CD4-positive, alpha-beta memory T cell (primary cell): ENCODE measurements at regions not wholly inside any gene's neighbourhood (a gene's known extent, or its start where the extent isn't known, plus 50 kb on each side); places are given as distances from the start of the nearest gene placed in this dataset.

Experiments used
- CTCF ChIA-PET: fragments of 350-600 bp; sonication (Branson Sonifier 250); formaldehyde crosslinking; loops from one replicate; lab custom pipeline; 2021; ENCODE audit warnings: inconsistent platforms; ENCODE audit not compliant: partially characterized antibody; lab: Charles Lee
- POLR2A ChIA-PET: fragments of 350-600 bp; sonication (Branson Sonifier 250); formaldehyde crosslinking; loops from one replicate; lab custom pipeline; 2021; ENCODE audit not compliant: partially characterized antibody; lab: Charles Lee
- DNase-seq, 5 donors: peaks; one replicate each; pipeline versions ENCODE4 v3.0.0 to v3.0.0-alpha.2; 2020 to 2022; ENCODE audit warnings: mixed read lengths in 1 of 5
- H3K27ac ChIP-seq: one replicate; pipeline ENCODE4 v1.7.0; 2013; ENCODE audit warnings: low read depth, low read length
- H3K27me3 ChIP-seq: 2 replicates; pipeline ENCODE4 v1.7.0; 2013; ENCODE audit warnings: mild to moderate bottlenecking, low read length, moderate library complexity; ENCODE audit not compliant: insufficient read depth
- H3K36me3 ChIP-seq: 2 replicates; pipeline ENCODE4 v1.7.0; 2013; ENCODE audit warnings: mild to moderate bottlenecking, low read length, moderate library complexity; ENCODE audit not compliant: insufficient read depth
- H3K4me1 ChIP-seq: 2 replicates; pipeline ENCODE4 v1.7.0; 2013; ENCODE audit warnings: mild to moderate bottlenecking, low read length, moderate library complexity; ENCODE audit not compliant: insufficient read depth
- H3K4me3 ChIP-seq, 2 donors: one replicate each; pipeline ENCODE4 v1.7.0; 2013; ENCODE audit warnings: low read length in 2 of 2, mild to moderate bottlenecking in 1 of 2
- H3K9me3 ChIP-seq, 2 donors: one replicate each; pipeline ENCODE4 v1.7.0; 2013; ENCODE audit warnings: low read length in 2 of 2, control low read depth in 1 of 2; ENCODE audit not compliant: control insufficient read depth in 1 of 2
- H3K27ac Mint-ChIP-seq, 7 donors: one replicate each; pipeline ENCODE4 v1.8.0; 2020 to 2021; ENCODE audit warnings: mixed read lengths in 7 of 7, mild to moderate bottlenecking in 6 of 7, inconsistent platforms in 3 of 7, moderate library complexity in 3 of 7
- H3K27me3 Mint-ChIP-seq, 2 donors: one replicate each; pipeline ENCODE4 v1.8.0; 2020 to 2021; ENCODE audit warnings: mixed read lengths in 2 of 2
- H3K36me3 Mint-ChIP-seq, 2 donors: one replicate each; pipeline ENCODE4 v1.8.0; 2020 to 2021; ENCODE audit warnings: mixed read lengths in 2 of 2, inconsistent platforms in 1 of 2, mild to moderate bottlenecking in 1 of 2
- H3K4me1 Mint-ChIP-seq, 4 donors: one replicate each; pipeline ENCODE4 v1.8.0; 2020 to 2021; ENCODE audit warnings: mixed read lengths in 4 of 4, mild to moderate bottlenecking in 1 of 4
- H3K4me3 Mint-ChIP-seq, 8 donors: one replicate each; pipeline ENCODE4 v1.8.0; 2020 to 2021; ENCODE audit warnings: mixed read lengths in 8 of 8, mild to moderate bottlenecking in 7 of 8, moderate library complexity in 6 of 8, inconsistent platforms in 3 of 8
- H3K9me3 Mint-ChIP-seq, 8 donors: one replicate each; pipeline ENCODE4 v1.8.0; 2020 to 2021; ENCODE audit warnings: mixed read lengths in 8 of 8, mild to moderate bottlenecking in 5 of 8, inconsistent platforms in 3 of 8, moderate library complexity in 1 of 8
- intact Hi-C: fragments of 100-400 bp; cut with micrococcal nuclease; formaldehyde crosslinking; loops from one replicate; pipeline ENCODE4 v1.15.1; 2023

DNA sequence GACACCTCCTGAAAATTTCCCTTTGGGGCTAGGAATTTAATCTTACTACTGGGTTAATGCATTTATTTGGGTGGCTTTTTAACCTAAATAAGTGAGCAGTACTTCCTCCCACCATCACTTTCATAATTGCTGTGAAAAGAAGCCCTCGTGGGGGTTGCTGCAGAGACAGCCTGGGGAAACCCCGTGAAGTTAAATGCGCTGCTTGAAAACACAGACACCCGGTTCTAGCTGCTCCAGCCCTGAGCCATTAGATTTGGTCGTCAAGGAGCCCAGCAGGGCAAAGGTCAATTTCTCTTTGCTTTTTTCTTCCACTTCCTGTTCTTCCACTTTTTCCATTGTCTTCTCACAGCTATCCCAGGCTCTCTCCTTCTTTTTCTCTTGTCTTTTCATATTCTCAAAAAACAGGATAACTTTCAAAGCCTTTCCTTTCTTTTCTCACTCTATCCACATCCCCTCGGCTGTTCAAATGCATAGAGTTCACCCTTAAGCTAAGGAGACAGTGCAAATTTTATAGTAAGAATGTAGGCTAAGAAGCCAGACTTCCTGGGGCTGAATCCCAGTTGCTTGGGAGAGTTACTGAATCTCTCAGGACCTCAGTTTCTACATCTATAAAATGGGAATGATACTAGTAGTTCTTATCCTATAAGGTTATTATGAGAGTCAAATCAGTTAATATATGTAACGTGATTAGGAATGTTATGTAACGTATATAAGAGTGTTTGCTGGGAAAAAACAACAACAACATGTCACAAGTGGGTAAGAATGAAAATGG is 91.5 kb upstream of the ZNF827 start:
- Histone ChIP-seq H3K4me3 (no peak overlapping the region), H3K27ac (no peak overlapping the region), H3K4me1 (no peaks in the 10 kb centered on the region), H3K36me3 (no peaks in the 10 kb centered on the region), H3K27me3 (no peaks in the 10 kb centered on the region), H3K9me3 (no peaks in the 10 kb centered on the region)
- Mint-ChIP-seq H3K4me3 (no peak overlapping the region), H3K4me1 (peaks cover 0 to 5% (median 0%) of the 10 kb centered on the region in 4 donors), H3K9me3 (peaks cover 0 to 5% (median 0%) of the 10 kb centered on the region in 8 donors), H3K27me3 (peaks cover 7 to 13% of the 10 kb centered on the region in 2 donors), H3K36me3 (no peaks in the 10 kb centered on the region), H3K27ac (no peak overlapping the region)
- no peak for DNase-seq
- CTCF ChIA-PET, result no interaction called here
- POLR2A ChIA-PET, result no interaction called here
- intact Hi-C loops, result no loop called here

GRCh38 chr4:146029147-146029546 is 90.5 kb upstream of the ZNF827 start:
- no peaks in the 10 kb centered on the region for H3K9me3 ChIP-seq
- peaks cover 0 to 5% (median 0%) of the 10 kb centered on the region in 4 donors for H3K4me1 Mint-ChIP-seq
- no peak overlapping the region for H3K27ac Mint-ChIP-seq
- no peaks in the 10 kb centered on the region for H3K27me3 ChIP-seq
- intact Hi-C loops, result no loop called here
- no peaks in the 10 kb centered on the region for H3K4me1 ChIP-seq
- H3K36me3 ChIP-seq, result no peaks in the 10 kb centered on the region
- no peak overlapping the region for H3K4me3 ChIP-seq
- no peak overlapping the region for H3K4me3 Mint-ChIP-seq
- peaks cover 12 to 15% of the 10 kb centered on the region in 2 donors for H3K27me3 Mint-ChIP-seq
- POLR2A ChIA-PET, result no interaction called here
- no peak overlapping the region for H3K27ac ChIP-seq
- DNase-seq, result no peak
- peaks cover 0 to 5% (median 0%) of the 10 kb centered on the region in 8 donors for H3K9me3 Mint-ChIP-seq
- CTCF ChIA-PET, result no interaction called here
- no peaks in the 10 kb centered on the region for H3K36me3 Mint-ChIP-seq

GRCh38 chr4:146027761-146028160 is 89.1 kb upstream of the ZNF827 start:
- H3K27me3 Mint-ChIP-seq, result peaks cover 12 to 14% of the 10 kb centered on the region in 2 donors
- no peak for DNase-seq
- POLR2A ChIA-PET, result no interaction called here
- H3K36me3 ChIP-seq, result no peaks in the 10 kb centered on the region
- no peaks in the 10 kb centered on the region for H3K4me1 ChIP-seq
- no peak overlapping the region for H3K27ac Mint-ChIP-seq
- intact Hi-C loops, result no loop called here
- CTCF ChIA-PET, result no interaction called here
- no peaks in the 10 kb centered on the region for H3K9me3 ChIP-seq
- H3K27me3 ChIP-seq, result no peaks in the 10 kb centered on the region
- no peak overlapping the region for H3K4me3 Mint-ChIP-seq
- H3K4me1 Mint-ChIP-seq, result peaks cover 0 to 5% (median 0%) of the 10 kb centered on the region in 4 donors
- H3K36me3 Mint-ChIP-seq, result no peaks in the 10 kb centered on the region
- no peak overlapping the region for H3K4me3 ChIP-seq
- H3K9me3 Mint-ChIP-seq, result peaks cover 0 to 2% (median 0%) of the 10 kb centered on the region in 8 donors
- no peak overlapping the region for H3K27ac ChIP-seq

- ChIA-PET POLR2A (no interaction called here), CTCF (no interaction called here)
- intact Hi-C loops, result no loop called here
- H3K4me1 ChIP-seq, result no peaks in the 10 kb centered on the region
- H3K9me3 Mint-ChIP-seq, result peaks cover 0 to 7% (median 0%) of the 10 kb centered on the region in 8 donors
- no peak for DNase-seq
- H3K4me3 ChIP-seq, result no peak overlapping the region
- H3K27me3 ChIP-seq, result no peaks in the 10 kb centered on the region
- H3K4me3 Mint-ChIP-seq, result no peak overlapping the region
- peaks cover 14 to 15% of the 10 kb centered on the region in 2 donors for H3K27me3 Mint-ChIP-seq
- no peak overlapping the region for H3K27ac Mint-ChIP-seq
- no peaks in the 10 kb centered on the region for H3K36me3 Mint-ChIP-seq
- no peaks in the 10 kb centered on the region for H3K36me3 ChIP-seq
- no peak overlapping the region for H3K27ac ChIP-seq
- H3K4me1 Mint-ChIP-seq, result no peaks in the 10 kb centered on the region
- no peaks in the 10 kb centered on the region for H3K9me3 ChIP-seq
These were observed 84.8 kb upstream of the ZNF827 start for GRCh38 chr4:146023334-146023967.

DNA sequence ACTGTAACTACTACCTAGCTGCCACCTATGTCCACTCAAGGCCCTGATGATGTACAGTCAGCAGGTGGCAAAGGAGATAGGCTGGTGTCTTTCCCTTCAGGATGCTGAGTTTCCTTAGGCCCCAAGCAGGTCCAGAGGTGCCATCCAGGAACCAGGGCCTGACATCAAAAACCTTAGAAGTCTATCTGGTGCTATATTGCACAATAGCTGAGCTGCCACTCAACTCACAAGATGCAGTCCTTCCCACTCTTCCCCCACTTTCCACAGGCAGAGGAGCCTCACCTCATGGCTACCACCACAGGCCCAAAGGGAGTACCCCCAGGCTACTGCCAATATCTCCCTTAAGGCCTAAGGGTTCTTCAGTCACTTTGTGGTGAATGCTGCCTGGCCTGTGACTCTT is 83.9 kb upstream of the ZNF827 start:
- Histone ChIP-seq H3K27ac (no peak overlapping the region), H3K36me3 (no peaks in the 10 kb centered on the region), H3K4me1 (no peaks in the 10 kb centered on the region), H3K4me3 (no peak overlapping the region), H3K9me3 (no peaks in the 10 kb centered on the region), H3K27me3 (no peaks in the 10 kb centered on the region)
- ChIA-PET POLR2A (no interaction called here), CTCF (no interaction called here)
- Mint-ChIP-seq H3K9me3 (peaks cover 0 to 7% (median 0%) of the 10 kb centered on the region in 8 donors), H3K36me3 (no peaks in the 10 kb centered on the region), H3K4me3 (no peak overlapping the region), H3K27ac (no peak overlapping the region), H3K4me1 (no peaks in the 10 kb centered on the region), H3K27me3 (peaks cover 14 to 15% of the 10 kb centered on the region in 2 donors)
- DNase-seq, result no peak
- intact Hi-C loops, result no loop called here

DNA sequence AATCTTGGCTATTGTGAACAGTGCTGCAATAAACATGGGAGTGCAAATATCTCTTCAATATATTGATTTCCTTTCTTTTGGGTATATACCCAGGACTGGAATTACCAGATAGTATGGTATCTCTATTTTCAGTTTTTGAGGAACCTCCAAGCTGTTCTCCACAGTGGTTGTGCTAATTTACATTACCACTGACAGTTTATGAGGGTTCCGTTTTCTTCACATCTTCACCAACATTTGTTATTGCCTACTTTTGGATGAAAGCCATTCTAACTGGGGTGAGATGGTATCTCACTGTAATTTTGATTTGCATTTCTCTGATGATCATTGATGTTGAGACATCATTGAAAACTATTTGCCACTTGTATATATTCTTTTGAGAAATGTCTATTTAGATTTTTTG is 79.6 kb upstream of the ZNF827 start:
- intact Hi-C loops, result no loop called here
- no peaks in the 10 kb centered on the region for H3K36me3 ChIP-seq
- H3K4me3 ChIP-seq, result no peak overlapping the region
- Mint-ChIP-seq H3K9me3 (peaks cover 0 to 7% (median 0%) of the 10 kb centered on the region in 8 donors), H3K27me3 (peaks cover 4 to 5% of the 10 kb centered on the region in 2 donors), H3K27ac (no peak overlapping the region), H3K4me3 (no peak overlapping the region), H3K36me3 (no peaks in the 10 kb centered on the region), H3K4me1 (no peaks in the 10 kb centered on the region)
- H3K27me3 ChIP-seq, result no peaks in the 10 kb centered on the region
- ChIA-PET POLR2A (no interaction called here), CTCF (no interaction called here)
- H3K4me1 ChIP-seq, result no peaks in the 10 kb centered on the region
- no peak overlapping the region for H3K27ac ChIP-seq
- no peaks in the 10 kb centered on the region for H3K9me3 ChIP-seq
- DNase-seq, result no peak

DNA sequence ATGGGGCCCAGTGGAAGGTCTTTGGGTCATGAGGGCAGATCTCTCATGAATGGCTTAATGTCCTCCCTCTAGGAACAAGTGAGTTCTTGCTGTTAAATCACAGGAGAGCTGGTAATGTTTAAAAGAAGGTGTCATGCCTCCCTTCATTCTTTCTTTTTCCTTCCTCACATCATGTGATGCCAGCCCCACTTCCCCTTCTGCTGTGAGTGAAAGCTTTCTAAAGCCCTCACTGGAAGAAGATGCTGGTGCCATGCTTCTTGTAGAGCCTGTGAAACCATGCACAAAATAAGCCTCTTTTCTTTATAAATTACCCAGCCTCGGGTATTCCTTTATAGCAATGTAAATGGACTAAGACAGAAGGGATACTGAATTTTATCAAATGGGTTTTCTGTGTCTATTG is 66.1 kb upstream of the ZNF827 start:
- H3K4me3 ChIP-seq, result no peak overlapping the region
- H3K4me1 ChIP-seq, result no peaks in the 10 kb centered on the region
- intact Hi-C loops, result no loop called here
- Mint-ChIP-seq H3K36me3 (peaks cover 0 to 6% of the 10 kb centered on the region in 2 donors), H3K4me1 (no peaks in the 10 kb centered on the region), H3K9me3 (peaks cover 0 to 19% (median 15%) of the 10 kb centered on the region in 8 donors), H3K4me3 (no peak overlapping the region), H3K27me3 (peaks cover 2 to 19% of the 10 kb centered on the region in 2 donors), H3K27ac (no peak overlapping the region)
- CTCF ChIA-PET, result no interaction called here
- peaks cover 0 to 2% of the 10 kb centered on the region in 2 donors for H3K9me3 ChIP-seq
- no peaks in the 10 kb centered on the region for H3K36me3 ChIP-seq
- no peak overlapping the region for H3K27ac ChIP-seq
- no peaks in the 10 kb centered on the region for H3K27me3 ChIP-seq
- no peak for DNase-seq
- POLR2A ChIA-PET, result no interaction called here
